ENCODE measurements at regions not wholly inside any gene's neighbourhood (a gene's known extent, or its start where the extent isn't known, plus 50 kb on each side); places are given as distances from the start of the nearest gene placed in this dataset.
"Not testable (repeated sequence)": the region's sequence is repeated elsewhere in the genome, so short reads cannot be mapped to it uniquely, and the experiment has no call there.

- TF ChIP-seq CTCF (IDR thresholded peaks at IDR 0.05; ENCODE audit: low read depth, low read length), result no peak
- DNase-seq (ENCODE audit: extremely low read depth, low read depth), result no peak
Observed at GRCh38 chr14:89519040-89519439, 102.0 kb upstream of the FOXN3 start.

- no peak for DNase-seq (ENCODE audit: extremely low read depth, low read depth)
- no peak for TF ChIP-seq CTCF (IDR thresholded peaks at IDR 0.05; ENCODE audit: low read depth, low read length)
Observed at GRCh38 chr14:89516173-89516572, 99.1 kb upstream of the FOXN3 start.

- no peak for DNase-seq (ENCODE audit: extremely low read depth, low read depth)
- no peak for TF ChIP-seq CTCF (IDR thresholded peaks at IDR 0.05; ENCODE audit: low read depth, low read length)
Observed at GRCh38 chr14:89514601-89515000, 97.6 kb upstream of the FOXN3 start.

- DNase-seq (ENCODE audit: extremely low read depth, low read depth), result no peak
- TF ChIP-seq CTCF (IDR thresholded peaks at IDR 0.05; ENCODE audit: low read depth, low read length), result no peak
Observed at GRCh38 chr14:89509891-89510290, 92.9 kb upstream of the FOXN3 start.

GRCh38 chr14:89508863-89509262 lies 91.8 kb upstream of the FOXN3 start:
- no peak for DNase-seq (ENCODE audit: extremely low read depth, low read depth)
- no peak for TF ChIP-seq CTCF (IDR thresholded peaks at IDR 0.05; ENCODE audit: low read depth, low read length)

GRCh38 chr14:89507926-89508460 lies 91.0 kb upstream of the FOXN3 start:
- TF ChIP-seq CTCF (IDR thresholded peaks at IDR 0.05; ENCODE audit: low read depth, low read length), result no peak
- no peak for DNase-seq (ENCODE audit: extremely low read depth, low read depth)

- no peak for TF ChIP-seq CTCF (IDR thresholded peaks at IDR 0.05; ENCODE audit: low read depth, low read length)
- peak; percentile 25 for DNase-seq (ENCODE audit: extremely low read depth, low read depth)
Observed at GRCh38 chr14:89507521-89507920, 90.5 kb upstream of the FOXN3 start.

GRCh38 chr14:89506891-89507452 lies 89.9 kb upstream of the FOXN3 start:
- DNase-seq (ENCODE audit: extremely low read depth, low read depth), result not testable (repeated sequence)

Measured in AG09319 (cell line).